CD4-positive, alpha-beta T cell treated with Interleukin-4 for 4 hours (primary cell): ENCODE measurements at regions not wholly inside any gene's neighbourhood (a gene's known extent, or its start where the extent isn't known, plus 50 kb on each side); places are given as distances from the start of the nearest gene placed in this dataset.
"Not testable (repeated sequence)": the region's sequence is repeated elsewhere in the genome, so short reads cannot be mapped to it uniquely, and the experiment has no call there.

Experiments
- DNase-seq: peaks from one replicate; pipeline ENCODE4 v3.0.0-alpha.2; 2020

- DNase-seq: no peak
Observed at GRCh38 chr12:58668233-58668632, 252.1 kb downstream of the LRIG3 start.

- DNase-seq: no peak
Observed at GRCh38 chr12:58668871-58669270, 251.4 kb downstream of the LRIG3 start.

- DNase-seq: no peak
Observed at GRCh38 chr12:58670623-58671022, 249.7 kb downstream of the LRIG3 start.

GRCh38 chr12:58671196-58671595 lies 249.1 kb downstream of the LRIG3 start:
- no peak for DNase-seq

GRCh38 chr12:58673021-58673420 lies 247.3 kb downstream of the LRIG3 start:
- no peak for DNase-seq

- not testable (repeated sequence) for DNase-seq
Observed at GRCh38 chr12:58677833-58678232, 242.5 kb downstream of the LRIG3 start.

- DNase-seq: no peak
Observed at GRCh38 chr12:58678753-58679152, 241.6 kb downstream of the LRIG3 start.

GRCh38 chr12:58681730-58682129 lies 238.6 kb downstream of the LRIG3 start:
- no peak for DNase-seq

- no peak for DNase-seq
Observed at GRCh38 chr12:58695263-58695662, 225.0 kb downstream of the LRIG3 start.

GRCh38 chr12:58701536-58701935 lies 218.8 kb downstream of the LRIG3 start:
- no peak for DNase-seq

- DNase-seq: no peak
Observed at GRCh38 chr12:58703866-58704265, 216.4 kb downstream of the LRIG3 start.

GRCh38 chr12:58704770-58705169 lies 215.5 kb downstream of the LRIG3 start:
- DNase-seq: not testable (repeated sequence)

- DNase-seq: no peak
Observed at GRCh38 chr12:58710901-58711300, 209.4 kb downstream of the LRIG3 start.

- DNase-seq: no peak
Observed at GRCh38 chr12:58711974-58712373, 208.3 kb downstream of the LRIG3 start.

GRCh38 chr12:58712976-58713375 lies 207.3 kb downstream of the LRIG3 start:
- DNase-seq: no peak

GRCh38 chr12:58719161-58719560 lies 201.1 kb downstream of the LRIG3 start:
- no peak for DNase-seq

GRCh38 chr12:58720421-58720820 lies 199.9 kb downstream of the LRIG3 start:
- no peak for DNase-seq

GRCh38 chr12:58725400-58726105 lies 194.8 kb downstream of the LRIG3 start:
- DNase-seq: no peak

- no peak for DNase-seq
Observed at GRCh38 chr12:58727521-58727920, 192.8 kb downstream of the LRIG3 start.

GRCh38 chr12:58728397-58728796 lies 191.9 kb downstream of the LRIG3 start:
- no peak for DNase-seq

- DNase-seq: no peak
Observed at GRCh38 chr12:58731096-58731495, 189.2 kb downstream of the LRIG3 start.

- no peak for DNase-seq
Observed at GRCh38 chr12:58732894-58733293, 187.4 kb downstream of the LRIG3 start.

- DNase-seq: no peak
Observed at GRCh38 chr12:58741226-58741625, 179.1 kb downstream of the LRIG3 start.

- no peak for DNase-seq
Observed at GRCh38 chr12:58745348-58746125, 174.8 kb downstream of the LRIG3 start.

- DNase-seq: no peak
Observed at GRCh38 chr12:58747533-58747932, 172.8 kb downstream of the LRIG3 start.
